ENCODE measurements at regions not wholly inside any gene's neighbourhood (a gene's known extent, or its start where the extent isn't known, plus 50 kb on each side); places are given as distances from the start of the nearest gene placed in this dataset.

- H3K9me3 ChIP-seq: no peaks in the 10 kb centered on the region
- H3K27me3 ChIP-seq: no peaks in the 10 kb centered on the region
- no peak for ATAC-seq (ENCODE audit: low FRiP score in 2 of 2)
- H3K4me3 ChIP-seq: no peak overlapping the region
- no peaks in the 10 kb centered on the region for H3K4me1 ChIP-seq
- DNase-seq: no peak
- WGBS, 2 donors: 88 to 98% methylated on average over 1 of the region's 1 CpG
- no peaks in the 10 kb centered on the region for H3K36me3 ChIP-seq
- H3K27ac ChIP-seq: no peak overlapping the region
- no peak for TF ChIP-seq POLR2A (IDR thresholded peaks at IDR 0.05)
- TF ChIP-seq POLR2AphosphoS5 (IDR thresholded peaks at IDR 0.05): no peak
- TF ChIP-seq EP300 (IDR thresholded peaks at IDR 0.05): no peak
- TF ChIP-seq CTCF (IDR thresholded peaks at IDR 0.05): no peak
Measured at GRCh38 chr21:15233611-15234010, 168.8 kb upstream of the NRIP1 start.

GRCh38 chr21:15236111-15236510 is 171.3 kb upstream of the NRIP1 start:
- TF ChIP-seq EP300 (IDR thresholded peaks at IDR 0.05) (no peak), CTCF (IDR thresholded peaks at IDR 0.05) (no peak), POLR2AphosphoS5 (IDR thresholded peaks at IDR 0.05) (no peak), POLR2A (IDR thresholded peaks at IDR 0.05) (no peak)
- no peak overlapping the region for H3K4me3 ChIP-seq
- H3K36me3 ChIP-seq: no peaks in the 10 kb centered on the region
- H3K27me3 ChIP-seq: no peaks in the 10 kb centered on the region
- H3K4me1 ChIP-seq: no peaks in the 10 kb centered on the region
- DNase-seq (no peak), ATAC-seq (ENCODE audit: low FRiP score in 2 of 2) (no peak)
- no peak overlapping the region for H3K27ac ChIP-seq
- no peaks in the 10 kb centered on the region for H3K9me3 ChIP-seq
- 85 to 90% methylated on average over 2 of the region's 2 CpGs for WGBS, 2 donors

- DNase-seq (no peak), ATAC-seq (ENCODE audit: low FRiP score in 2 of 2) (no peak)
- 45 to 62% methylated on average over 2 of the region's 2 CpGs for WGBS, 2 donors
- H3K36me3 ChIP-seq: no peaks in the 10 kb centered on the region
- H3K4me1 ChIP-seq: no peaks in the 10 kb centered on the region
- no peak overlapping the region for H3K4me3 ChIP-seq
- H3K9me3 ChIP-seq: no peaks in the 10 kb centered on the region
- TF ChIP-seq EP300 (IDR thresholded peaks at IDR 0.05) (no peak), POLR2AphosphoS5 (IDR thresholded peaks at IDR 0.05) (no peak), POLR2A (IDR thresholded peaks at IDR 0.05) (no peak)
- H3K27me3 ChIP-seq: no peaks in the 10 kb centered on the region
- H3K27ac ChIP-seq: no peak overlapping the region
Measured at GRCh38 chr21:15240848-15241247, 176.0 kb upstream of the NRIP1 start.

GRCh38 chr21:15241997-15242736 is 177.4 kb upstream of the NRIP1 start:
- Histone ChIP-seq H3K27me3 (no peaks in the 10 kb centered on the region), H3K36me3 (no peaks in the 10 kb centered on the region), H3K4me3 (no peak overlapping the region), H3K27ac (no peak overlapping the region), H3K9me3 (no peaks in the 10 kb centered on the region), H3K4me1 (no peaks in the 10 kb centered on the region)
- ATAC-seq (ENCODE audit: low FRiP score in 2 of 2) (no peak), DNase-seq (no peak)
- WGBS, 2 donors: 70 to 74% methylated on average over 2 of the region's 2 CpGs
- TF ChIP-seq EP300 (IDR thresholded peaks at IDR 0.05) (no peak), POLR2A (IDR thresholded peaks at IDR 0.05) (no peak), CTCF (IDR thresholded peaks at IDR 0.05) (no peak), POLR2AphosphoS5 (IDR thresholded peaks at IDR 0.05) (no peak)

GRCh38 chr21:15242906-15243305 is 178.1 kb upstream of the NRIP1 start:
- Histone ChIP-seq H3K27me3 (no peaks in the 10 kb centered on the region), H3K36me3 (no peaks in the 10 kb centered on the region), H3K9me3 (no peaks in the 10 kb centered on the region), H3K4me3 (no peak overlapping the region), H3K27ac (no peak overlapping the region), H3K4me1 (no peaks in the 10 kb centered on the region)
- TF ChIP-seq CTCF (IDR thresholded peaks at IDR 0.05) (no peak), POLR2A (IDR thresholded peaks at IDR 0.05) (no peak), POLR2AphosphoS5 (IDR thresholded peaks at IDR 0.05) (no peak), EP300 (IDR thresholded peaks at IDR 0.05) (no peak)
- no peak for ATAC-seq (ENCODE audit: low FRiP score in 2 of 2)
- no peak for DNase-seq
